Activated CD8-positive, alpha-beta memory T cell treated with anti-CD3 and anti-CD28 coated beads for 24 hours (primary cell): ENCODE measurements at regions not wholly inside any gene's neighbourhood (a gene's known extent, or its start where the extent isn't known, plus 50 kb on each side); places are given as distances from the start of the nearest gene placed in this dataset.

Source experiments
- DNase-seq: peaks from one replicate; pipeline ENCODE4 v3.0.0-alpha.2; 2020

DNA sequence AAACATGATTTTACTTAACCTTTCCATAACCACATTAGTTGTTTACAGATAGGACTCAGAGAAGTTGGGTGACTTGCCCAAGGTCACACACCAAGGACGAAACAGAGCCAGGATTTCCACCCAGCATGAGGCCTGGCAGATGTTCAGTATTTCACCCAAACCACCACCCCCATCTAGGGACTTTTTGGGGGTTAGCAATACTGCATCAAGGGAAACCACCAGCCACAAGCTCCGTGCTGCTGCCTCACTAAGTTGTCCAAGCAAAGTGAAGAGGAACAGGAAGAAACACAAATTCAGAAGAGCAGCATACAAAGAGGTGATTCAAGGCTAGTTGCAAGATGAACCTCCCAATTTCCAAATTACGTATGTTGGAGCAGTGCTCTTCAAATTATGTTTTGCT lies 219.6 kb upstream of the RORB start:
- no peak for DNase-seq

DNA sequence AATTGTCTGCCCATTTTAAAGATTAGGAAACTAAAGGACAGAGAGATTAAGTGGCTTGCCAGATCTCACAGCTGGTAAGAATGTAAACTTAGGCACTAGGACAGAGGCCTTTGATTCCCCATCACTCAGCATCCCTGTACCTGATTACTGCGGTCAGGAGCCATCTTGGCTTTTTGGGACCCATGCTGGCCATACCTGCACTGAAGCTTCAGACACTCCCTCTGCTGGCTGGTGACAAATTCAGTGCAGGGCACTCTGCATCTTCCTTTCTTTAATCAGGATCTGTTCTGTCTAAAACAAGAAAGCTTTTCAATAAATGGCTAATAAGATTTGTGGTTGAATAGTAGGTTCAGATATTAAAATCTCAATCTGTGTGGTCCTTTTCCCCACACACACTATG lies 215.5 kb upstream of the RORB start:
- DNase-seq: no peak

DNA sequence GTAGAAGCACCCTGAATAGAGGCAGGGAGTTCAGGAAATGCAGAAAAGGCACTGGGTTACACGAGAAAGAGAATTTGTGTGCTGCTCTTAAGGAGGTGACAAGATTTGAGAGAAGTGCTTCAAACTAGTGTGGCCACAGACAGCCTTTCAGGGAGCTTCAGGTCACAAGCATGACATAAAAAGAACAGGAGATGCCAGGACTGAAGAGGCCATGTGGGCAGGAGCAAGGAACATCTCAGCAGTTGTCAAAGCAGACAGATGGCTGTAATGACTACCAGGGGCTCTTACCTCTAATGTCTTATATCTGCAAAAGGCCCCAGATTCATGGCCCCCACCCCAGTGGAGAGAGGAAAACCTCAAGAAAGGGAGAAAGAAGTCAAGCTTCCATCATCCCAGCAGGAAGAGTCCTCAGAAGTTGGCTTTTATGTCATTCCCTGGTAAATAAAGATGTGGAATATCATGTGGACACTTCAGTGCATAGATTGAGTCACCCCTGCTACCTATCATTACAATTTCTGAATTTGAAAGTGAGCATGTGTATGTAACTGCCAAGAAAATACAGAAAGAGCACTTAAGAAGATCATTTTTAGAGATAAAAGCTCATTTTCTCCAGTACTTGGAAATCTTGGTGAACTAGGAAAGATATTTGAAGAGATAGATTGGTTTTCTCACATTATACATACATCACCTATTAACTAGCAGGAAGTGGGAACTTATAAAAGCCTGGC lies 214.4 kb upstream of the RORB start:
- no peak for DNase-seq

GRCh38 chr9:74284581-74285450 lies 212.3 kb upstream of the RORB start:
- no peak for DNase-seq

- DNase-seq: no peak
These were observed 203.7 kb upstream of the RORB start for GRCh38 chr9:74293479-74293878.

GRCh38 chr9:74303945-74304344 lies 193.2 kb upstream of the RORB start:
- DNase-seq: no peak

- DNase-seq: no peak
These were observed 192.5 kb upstream of the RORB start for GRCh38 chr9:74304598-74304997.

DNA sequence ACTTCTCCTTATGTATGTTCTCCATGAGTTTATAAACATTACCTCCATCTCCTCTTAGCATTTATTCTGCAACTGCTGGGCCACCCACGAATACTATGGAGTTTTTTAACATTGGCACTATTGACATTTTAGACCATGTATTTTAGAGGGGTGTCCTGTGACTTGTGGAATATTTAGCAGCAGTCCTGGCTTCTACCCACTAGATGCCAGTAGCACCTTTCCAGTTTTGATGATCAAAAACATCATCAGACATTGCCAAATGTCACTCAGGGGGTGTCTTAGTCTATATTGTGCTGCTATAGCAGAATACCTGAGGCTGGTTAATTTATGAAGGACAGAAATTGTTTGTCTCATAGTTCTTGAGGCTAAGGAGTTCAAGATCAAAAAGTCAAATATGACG lies 187.5 kb upstream of the RORB start:
- DNase-seq: no peak

- DNase-seq: no peak
These were observed 179.9 kb upstream of the RORB start for GRCh38 chr9:74317235-74317634.

DNA sequence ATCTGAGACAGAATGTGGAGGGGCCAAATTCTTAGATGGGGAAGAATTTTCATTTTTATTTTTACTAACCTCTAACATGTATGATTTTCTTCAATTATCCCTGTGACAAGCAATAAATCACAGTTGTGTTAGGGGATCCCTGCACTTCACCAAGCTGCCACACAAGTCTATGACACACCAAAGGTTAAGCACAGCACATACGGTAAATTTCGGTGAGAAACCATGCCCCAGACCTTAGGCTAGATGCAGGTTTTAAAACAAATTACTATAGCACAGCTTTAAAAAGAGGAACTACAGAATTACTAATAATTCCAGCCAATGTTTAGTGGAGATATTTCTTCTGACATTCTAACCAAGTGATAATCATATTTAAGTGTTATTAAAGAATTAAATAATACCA lies 175.7 kb upstream of the RORB start:
- DNase-seq: no peak

- DNase-seq: no peak
These were observed 174.3 kb upstream of the RORB start for GRCh38 chr9:74322661-74323314.

- no peak for DNase-seq
These were observed 166.5 kb upstream of the RORB start for GRCh38 chr9:74330487-74331214.

DNA sequence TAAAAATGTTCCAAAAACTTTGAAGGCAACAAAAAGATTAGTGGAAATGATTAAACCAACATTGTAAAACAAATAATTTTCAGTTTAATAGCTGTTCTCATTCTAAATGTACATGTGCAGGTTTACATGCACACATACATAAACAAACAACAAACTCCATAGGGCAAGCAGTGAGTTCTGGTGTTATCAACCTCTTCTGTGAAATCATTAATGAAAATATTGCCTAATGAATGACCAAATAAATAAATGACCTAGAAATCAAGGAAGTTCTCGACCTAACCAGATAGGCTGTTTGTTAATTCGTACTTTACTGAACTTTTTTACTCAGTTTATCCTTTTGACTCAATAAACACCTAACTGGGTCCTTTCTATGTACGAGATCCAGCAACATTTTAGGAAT lies 165.5 kb upstream of the RORB start:
- no peak for DNase-seq

GRCh38 chr9:74333384-74334032 lies 163.6 kb upstream of the RORB start:
- no peak for DNase-seq

- no peak for DNase-seq
These were observed 162.9 kb upstream of the RORB start for GRCh38 chr9:74334271-74334670.

GRCh38 chr9:74336161-74336560 lies 161.0 kb upstream of the RORB start:
- no peak for DNase-seq

- DNase-seq: no peak
These were observed 148.4 kb upstream of the RORB start for GRCh38 chr9:74348777-74349176.

- no peak for DNase-seq
These were observed 142.0 kb upstream of the RORB start for GRCh38 chr9:74355107-74355506.

GRCh38 chr9:74357577-74357976 lies 139.6 kb upstream of the RORB start:
- no peak for DNase-seq

GRCh38 chr9:74358959-74359358 lies 138.2 kb upstream of the RORB start:
- no peak for DNase-seq

GRCh38 chr9:74361508-74361907 lies 135.6 kb upstream of the RORB start:
- no peak for DNase-seq

DNA sequence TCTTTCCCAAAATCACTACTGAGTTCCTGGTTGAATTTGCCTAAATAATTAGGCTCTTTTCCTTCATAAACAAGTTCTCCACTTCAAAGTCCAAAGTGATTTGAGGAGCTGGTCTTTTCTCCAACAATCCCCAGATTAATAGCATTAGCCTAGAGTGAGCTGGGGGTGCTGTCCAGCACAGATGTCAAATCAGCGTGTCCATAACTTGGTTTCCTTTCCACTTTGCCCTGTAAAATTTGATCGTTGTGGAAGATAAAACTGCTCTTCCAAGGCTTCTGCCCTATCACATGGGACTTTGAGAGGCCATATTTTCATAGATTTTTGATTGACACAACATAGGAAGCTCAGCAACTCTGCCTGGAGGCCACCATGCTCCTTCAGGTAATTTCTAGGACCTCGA lies 134.7 kb upstream of the RORB start:
- DNase-seq: no peak

DNA sequence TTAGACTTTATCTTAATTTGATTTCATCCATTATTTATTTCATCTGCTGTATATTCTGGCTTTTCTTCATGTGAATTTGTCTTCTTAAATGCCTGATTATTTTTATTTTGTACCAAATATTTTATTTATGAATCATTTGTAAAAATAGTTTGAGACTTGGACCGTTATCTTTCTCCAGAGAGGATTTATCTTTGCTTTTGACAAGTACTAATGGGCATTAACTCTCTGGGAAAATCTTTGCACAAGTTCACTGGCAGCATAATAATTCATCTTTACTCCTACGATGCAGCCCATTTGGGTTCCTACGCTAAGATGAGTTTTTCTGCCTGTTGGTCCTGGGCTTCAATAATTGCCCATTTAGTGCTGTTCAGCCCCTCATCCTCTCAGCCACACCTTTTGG lies 131.0 kb upstream of the RORB start:
- no peak for DNase-seq
